ENCODE measurements at regions not wholly inside any gene's neighbourhood (a gene's known extent, or its start where the extent isn't known, plus 50 kb on each side); places are given as distances from the start of the nearest gene placed in this dataset.

DNA sequence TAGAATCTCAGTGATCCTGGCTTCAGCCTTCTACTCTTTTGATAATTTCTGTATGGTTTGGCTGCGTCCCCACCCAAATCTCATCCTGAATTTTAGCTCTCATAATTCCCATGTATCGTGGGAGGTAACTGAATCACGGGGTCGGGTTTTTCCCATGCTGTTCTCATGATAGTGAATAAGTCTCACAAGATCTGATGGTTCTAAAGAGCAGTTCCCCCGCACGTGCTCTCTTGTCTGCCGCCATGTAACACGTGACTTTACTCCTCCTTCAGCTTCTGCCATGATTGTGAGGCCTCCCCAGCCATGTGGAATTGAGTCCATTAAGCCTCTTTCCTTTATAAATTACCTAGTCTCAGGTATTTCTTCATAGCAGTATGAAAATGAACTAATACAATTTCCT lies 507.2 kb downstream of the CDH26 start:
- TF ChIP-seq, protein P1, sequence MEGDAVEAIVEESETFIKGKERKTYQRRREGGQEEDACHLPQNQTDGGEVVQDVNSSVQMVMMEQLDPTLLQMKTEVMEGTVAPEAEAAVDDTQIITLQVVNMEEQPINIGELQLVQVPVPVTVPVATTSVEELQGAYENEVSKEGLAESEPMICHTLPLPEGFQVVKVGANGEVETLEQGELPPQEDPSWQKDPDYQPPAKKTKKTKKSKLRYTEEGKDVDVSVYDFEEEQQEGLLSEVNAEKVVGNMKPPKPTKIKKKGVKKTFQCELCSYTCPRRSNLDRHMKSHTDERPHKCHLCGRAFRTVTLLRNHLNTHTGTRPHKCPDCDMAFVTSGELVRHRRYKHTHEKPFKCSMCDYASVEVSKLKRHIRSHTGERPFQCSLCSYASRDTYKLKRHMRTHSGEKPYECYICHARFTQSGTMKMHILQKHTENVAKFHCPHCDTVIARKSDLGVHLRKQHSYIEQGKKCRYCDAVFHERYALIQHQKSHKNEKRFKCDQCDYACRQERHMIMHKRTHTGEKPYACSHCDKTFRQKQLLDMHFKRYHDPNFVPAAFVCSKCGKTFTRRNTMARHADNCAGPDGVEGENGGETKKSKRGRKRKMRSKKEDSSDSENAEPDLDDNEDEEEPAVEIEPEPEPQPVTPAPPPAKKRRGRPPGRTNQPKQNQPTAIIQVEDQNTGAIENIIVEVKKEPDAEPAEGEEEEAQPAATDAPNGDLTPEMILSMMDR (IDR thresholded peaks at IDR 0.05; ENCODE audit: insufficient read depth, low read depth, low read length) = no peak
- TF ChIP-seq EZH2 (IDR thresholded peaks at IDR 0.05; ENCODE audit: insufficient read depth, low read length) = no peak

All from astrocyte (in vitro differentiated cells and primary cell).